GM12878 (cell line): ENCODE measurements at regions not wholly inside any gene's neighbourhood (a gene's known extent, or its start where the extent isn't known, plus 50 kb on each side); places are given as distances from the start of the nearest gene placed in this dataset.
A peak's percentile ranks its signal among the peaks of the same experiment; 100 is the strongest.

Experiments
- CBX3 ChIP-seq: fragments of 200-600 bp; sonication (generic); IDR thresholded peaks from 2 replicates; pipeline ENCODE4 v1.6.1; 2016; ENCODE audit warnings: low read depth, borderline replicate concordance
- CREM ChIP-seq: IDR thresholded peaks from 2 replicates; pipeline ENCODE4 v1.6.1; 2014; ENCODE audit warnings: antibody characterized with exemption, low read depth
- EGR1 ChIP-seq, 2 experiments: IDR thresholded peaks; 1 replicate in 1 of 2; 2 replicates in 1 of 2; pipeline ENCODE4 v1.6.1; 2011 to 2012; ENCODE audit warnings: low read depth in 2 of 2, low read length in 2 of 2, borderline replicate concordance in 1 of 2, mild to moderate bottlenecking in 1 of 2, moderate library complexity in 1 of 2
- ETV6 ChIP-seq, 2 experiments: fragments of 450-650 bp in 1 of 2; IDR thresholded peaks in 1 of 2; conservative IDR thresholded peaks in 1 of 2; 2 replicates each; pipeline ENCODE4 v1.6.1; 2014; ENCODE audit warnings: antibody characterized with exemption in 1 of 2, borderline replicate concordance in 1 of 2, low read depth in 1 of 2, mild to moderate bottlenecking in 1 of 2, moderate library complexity in 1 of 2
- HDAC6 ChIP-seq: fragments of 200-600 bp; sonication (generic); IDR thresholded peaks from one replicate; pipeline ENCODE4 v1.8.0; 2017; ENCODE audit warnings: antibody characterized with exemption; ENCODE audit not compliant: unreplicated experiment
- JUNB ChIP-seq: IDR thresholded peaks from 2 replicates; pipeline ENCODE4 v1.6.1; 2016; ENCODE audit warnings: antibody characterized with exemption, mild to moderate bottlenecking
- NR2C2 ChIP-seq: IDR thresholded peaks from 2 replicates; pipeline ENCODE4 v1.6.1; 2011; ENCODE audit warnings: borderline replicate concordance, low read depth; ENCODE audit not compliant: control insufficient read depth, insufficient read length
- POLR2AphosphoS5 ChIP-seq: IDR thresholded peaks from 2 replicates; pipeline ENCODE4 v1.6.1; 2011; ENCODE audit warnings: mild to moderate bottlenecking, low read length, inconsistent platforms
- RBBP5 ChIP-seq: fragments of 200-600 bp; sonication (generic); conservative IDR thresholded peaks from 2 replicates; pipeline ENCODE4 v1.6.1; 2016
- SIN3A ChIP-seq: IDR thresholded peaks from 2 replicates; pipeline ENCODE4 v1.6.1; 2012; ENCODE audit warnings: low read depth, low read length, improper control_type of control experiment
- SMC3 ChIP-seq: IDR thresholded peaks from 2 replicates; pipeline ENCODE4 v1.6.1; 2011; ENCODE audit warnings: low read length, improper control_type of control experiment, borderline replicate concordance
- SRF ChIP-seq, 2 experiments: IDR thresholded peaks; 2 replicates each; pipeline ENCODE4 v1.6.1; 2011; ENCODE audit warnings: low read depth in 2 of 2, low read length in 2 of 2, mild to moderate bottlenecking in 1 of 2, moderate library complexity in 1 of 2
- SUPT20H ChIP-seq: IDR thresholded peaks from 2 replicates; pipeline ENCODE4 v1.6.1; 2011; ENCODE audit warnings: low read depth, mild to moderate bottlenecking, low read length, moderate library complexity, borderline replicate concordance; ENCODE audit not compliant: control insufficient read depth
- TCF12 ChIP-seq: IDR thresholded peaks from 2 replicates; pipeline ENCODE4 v1.6.1; 2011; ENCODE audit warnings: low read depth, mild to moderate bottlenecking, low read length
- TF ChIP-seq, protein P1 (sequence below): fragments of 450-650 bp; IDR thresholded peaks from 2 replicates; pipeline ENCODE4 v1.6.1; 2014; ENCODE audit warnings: mild to moderate bottlenecking
- TF ChIP-seq, protein P2 (sequence below): fragments of 450-650 bp; IDR thresholded peaks from 2 replicates; pipeline ENCODE4 v1.6.1; 2017; ENCODE audit warnings: antibody characterized with exemption, mild to moderate bottlenecking, moderate library complexity
- TF ChIP-seq, protein P3 (sequence below): IDR thresholded peaks from 2 replicates; pipeline ENCODE4 v1.6.1; 2011; ENCODE audit warnings: borderline replicate concordance, low read depth, mild to moderate bottlenecking, moderate library complexity, low read length; ENCODE audit not compliant: insufficient read depth, poor library complexity, severe bottlenecking
- TF ChIP-seq, protein P4 (sequence below): IDR thresholded peaks from 2 replicates; pipeline ENCODE4 v1.6.1; 2011; ENCODE audit warnings: borderline replicate concordance, low read depth, mild to moderate bottlenecking, moderate library complexity, mixed read lengths, low read length; ENCODE audit not compliant: insufficient read depth; ENCODE audit errors: extremely low read length
- TF ChIP-seq, protein P5 (sequence below): IDR thresholded peaks from 2 replicates; pipeline ENCODE4 v1.6.1; 2012; ENCODE audit warnings: improper control_type of control experiment, low read depth, low read length; ENCODE audit not compliant: insufficient replicate concordance

DNA sequence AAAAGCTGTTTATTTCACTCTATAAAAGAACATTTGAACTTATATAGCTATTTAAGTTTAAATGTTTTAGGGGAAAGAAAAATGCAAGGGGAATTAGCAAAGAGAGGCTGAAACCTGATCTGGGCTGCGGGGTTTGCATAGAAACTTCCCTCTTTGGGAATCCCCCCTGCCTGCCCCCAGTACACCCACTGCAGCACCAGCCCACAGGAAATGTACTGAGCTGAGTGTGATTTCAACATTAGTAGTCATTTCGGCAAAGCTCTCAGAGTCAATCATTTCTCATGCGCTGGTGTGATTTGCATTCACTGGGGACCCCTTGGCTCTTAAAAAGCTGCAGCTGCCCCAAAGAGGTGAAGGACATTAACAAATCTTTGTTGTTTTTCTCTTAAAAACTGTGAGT, 859.4 kb downstream of the MAFB start (continued):
- TF ChIP-seq, protein P1, sequence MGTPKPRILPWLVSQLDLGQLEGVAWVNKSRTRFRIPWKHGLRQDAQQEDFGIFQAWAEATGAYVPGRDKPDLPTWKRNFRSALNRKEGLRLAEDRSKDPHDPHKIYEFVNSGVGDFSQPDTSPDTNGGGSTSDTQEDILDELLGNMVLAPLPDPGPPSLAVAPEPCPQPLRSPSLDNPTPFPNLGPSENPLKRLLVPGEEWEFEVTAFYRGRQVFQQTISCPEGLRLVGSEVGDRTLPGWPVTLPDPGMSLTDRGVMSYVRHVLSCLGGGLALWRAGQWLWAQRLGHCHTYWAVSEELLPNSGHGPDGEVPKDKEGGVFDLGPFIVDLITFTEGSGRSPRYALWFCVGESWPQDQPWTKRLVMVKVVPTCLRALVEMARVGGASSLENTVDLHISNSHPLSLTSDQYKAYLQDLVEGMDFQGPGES: no peak
- TF ChIP-seq HDAC6 (no peak), POLR2AphosphoS5 (no peak), CBX3 (no peak), CREM (no peak), ETV6 (conservative IDR thresholded peaks at IDR 0.05 in 1 of 2, IDR thresholded peaks at IDR 0.05 in 1 of 2; ENCODE audit: borderline replicate concordance in 1 of 2, low read depth in 1 of 2) (no peak), EGR1 (IDR thresholded peaks at IDR 0.05; ENCODE audit: borderline replicate concordance in 1 of 2, low read depth in 2 of 2, low read length in 2 of 2) (peak in 1 of 2 experiments; percentile 78; a peak in 1 of 3 replicates), SIN3A (no peak), SMC3 (no peak), TCF12 (peak; percentile 64; the same call in 1 of the 2 replicates), JUNB (peak; percentile 73), RBBP5 (no peak), SUPT20H (no peak), SRF (IDR thresholded peaks at IDR 0.05; ENCODE audit: low read depth in 2 of 2, low read length in 2 of 2) (no peak), NR2C2 (no peak)
- TF ChIP-seq, protein P2, sequence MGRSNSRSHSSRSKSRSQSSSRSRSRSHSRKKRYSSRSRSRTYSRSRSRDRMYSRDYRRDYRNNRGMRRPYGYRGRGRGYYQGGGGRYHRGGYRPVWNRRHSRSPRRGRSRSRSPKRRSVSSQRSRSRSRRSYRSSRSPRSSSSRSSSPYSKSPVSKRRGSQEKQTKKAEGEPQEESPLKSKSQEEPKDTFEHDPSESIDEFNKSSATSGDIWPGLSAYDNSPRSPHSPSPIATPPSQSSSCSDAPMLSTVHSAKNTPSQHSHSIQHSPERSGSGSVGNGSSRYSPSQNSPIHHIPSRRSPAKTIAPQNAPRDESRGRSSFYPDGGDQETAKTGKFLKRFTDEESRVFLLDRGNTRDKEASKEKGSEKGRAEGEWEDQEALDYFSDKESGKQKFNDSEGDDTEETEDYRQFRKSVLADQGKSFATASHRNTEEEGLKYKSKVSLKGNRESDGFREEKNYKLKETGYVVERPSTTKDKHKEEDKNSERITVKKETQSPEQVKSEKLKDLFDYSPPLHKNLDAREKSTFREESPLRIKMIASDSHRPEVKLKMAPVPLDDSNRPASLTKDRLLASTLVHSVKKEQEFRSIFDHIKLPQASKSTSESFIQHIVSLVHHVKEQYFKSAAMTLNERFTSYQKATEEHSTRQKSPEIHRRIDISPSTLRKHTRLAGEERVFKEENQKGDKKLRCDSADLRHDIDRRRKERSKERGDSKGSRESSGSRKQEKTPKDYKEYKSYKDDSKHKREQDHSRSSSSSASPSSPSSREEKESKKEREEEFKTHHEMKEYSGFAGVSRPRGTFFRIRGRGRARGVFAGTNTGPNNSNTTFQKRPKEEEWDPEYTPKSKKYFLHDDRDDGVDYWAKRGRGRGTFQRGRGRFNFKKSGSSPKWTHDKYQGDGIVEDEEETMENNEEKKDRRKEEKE: no peak
- TF ChIP-seq, protein P3, sequence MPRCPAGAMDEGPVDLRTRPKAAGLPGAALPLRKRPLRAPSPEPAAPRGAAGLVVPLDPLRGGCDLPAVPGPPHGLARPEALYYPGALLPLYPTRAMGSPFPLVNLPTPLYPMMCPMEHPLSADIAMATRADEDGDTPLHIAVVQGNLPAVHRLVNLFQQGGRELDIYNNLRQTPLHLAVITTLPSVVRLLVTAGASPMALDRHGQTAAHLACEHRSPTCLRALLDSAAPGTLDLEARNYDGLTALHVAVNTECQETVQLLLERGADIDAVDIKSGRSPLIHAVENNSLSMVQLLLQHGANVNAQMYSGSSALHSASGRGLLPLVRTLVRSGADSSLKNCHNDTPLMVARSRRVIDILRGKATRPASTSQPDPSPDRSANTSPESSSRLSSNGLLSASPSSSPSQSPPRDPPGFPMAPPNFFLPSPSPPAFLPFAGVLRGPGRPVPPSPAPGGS: peak; percentile 90
- TF ChIP-seq, protein P4, sequence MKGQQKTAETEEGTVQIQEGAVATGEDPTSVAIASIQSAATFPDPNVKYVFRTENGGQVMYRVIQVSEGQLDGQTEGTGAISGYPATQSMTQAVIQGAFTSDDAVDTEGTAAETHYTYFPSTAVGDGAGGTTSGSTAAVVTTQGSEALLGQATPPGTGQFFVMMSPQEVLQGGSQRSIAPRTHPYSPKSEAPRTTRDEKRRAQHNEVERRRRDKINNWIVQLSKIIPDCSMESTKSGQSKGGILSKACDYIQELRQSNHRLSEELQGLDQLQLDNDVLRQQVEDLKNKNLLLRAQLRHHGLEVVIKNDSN: no peak
- TF ChIP-seq, protein P5, sequence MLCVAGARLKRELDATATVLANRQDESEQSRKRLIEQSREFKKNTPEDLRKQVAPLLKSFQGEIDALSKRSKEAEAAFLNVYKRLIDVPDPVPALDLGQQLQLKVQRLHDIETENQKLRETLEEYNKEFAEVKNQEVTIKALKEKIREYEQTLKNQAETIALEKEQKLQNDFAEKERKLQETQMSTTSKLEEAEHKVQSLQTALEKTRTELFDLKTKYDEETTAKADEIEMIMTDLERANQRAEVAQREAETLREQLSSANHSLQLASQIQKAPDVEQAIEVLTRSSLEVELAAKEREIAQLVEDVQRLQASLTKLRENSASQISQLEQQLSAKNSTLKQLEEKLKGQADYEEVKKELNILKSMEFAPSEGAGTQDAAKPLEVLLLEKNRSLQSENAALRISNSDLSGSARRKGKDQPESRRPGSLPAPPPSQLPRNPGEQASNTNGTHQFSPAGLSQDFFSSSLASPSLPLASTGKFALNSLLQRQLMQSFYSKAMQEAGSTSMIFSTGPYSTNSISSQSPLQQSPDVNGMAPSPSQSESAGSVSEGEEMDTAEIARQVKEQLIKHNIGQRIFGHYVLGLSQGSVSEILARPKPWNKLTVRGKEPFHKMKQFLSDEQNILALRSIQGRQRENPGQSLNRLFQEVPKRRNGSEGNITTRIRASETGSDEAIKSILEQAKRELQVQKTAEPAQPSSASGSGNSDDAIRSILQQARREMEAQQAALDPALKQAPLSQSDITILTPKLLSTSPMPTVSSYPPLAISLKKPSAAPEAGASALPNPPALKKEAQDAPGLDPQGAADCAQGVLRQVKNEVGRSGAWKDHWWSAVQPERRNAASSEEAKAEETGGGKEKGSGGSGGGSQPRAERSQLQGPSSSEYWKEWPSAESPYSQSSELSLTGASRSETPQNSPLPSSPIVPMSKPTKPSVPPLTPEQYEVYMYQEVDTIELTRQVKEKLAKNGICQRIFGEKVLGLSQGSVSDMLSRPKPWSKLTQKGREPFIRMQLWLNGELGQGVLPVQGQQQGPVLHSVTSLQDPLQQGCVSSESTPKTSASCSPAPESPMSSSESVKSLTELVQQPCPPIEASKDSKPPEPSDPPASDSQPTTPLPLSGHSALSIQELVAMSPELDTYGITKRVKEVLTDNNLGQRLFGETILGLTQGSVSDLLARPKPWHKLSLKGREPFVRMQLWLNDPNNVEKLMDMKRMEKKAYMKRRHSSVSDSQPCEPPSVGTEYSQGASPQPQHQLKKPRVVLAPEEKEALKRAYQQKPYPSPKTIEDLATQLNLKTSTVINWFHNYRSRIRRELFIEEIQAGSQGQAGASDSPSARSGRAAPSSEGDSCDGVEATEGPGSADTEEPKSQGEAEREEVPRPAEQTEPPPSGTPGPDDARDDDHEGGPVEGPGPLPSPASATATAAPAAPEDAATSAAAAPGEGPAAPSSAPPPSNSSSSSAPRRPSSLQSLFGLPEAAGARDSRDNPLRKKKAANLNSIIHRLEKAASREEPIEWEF: no peak
